CD4-positive, alpha-beta T cell treated with Interleukin-1 beta for 1 hour (primary cell): ENCODE measurements at regions not wholly inside any gene's neighbourhood (a gene's known extent, or its start where the extent isn't known, plus 50 kb on each side); places are given as distances from the start of the nearest gene placed in this dataset.
"Not testable (repeated sequence)": the region's sequence is repeated elsewhere in the genome, so short reads cannot be mapped to it uniquely, and the experiment has no call there.

Experiments used
- DNase-seq, 2 donors: peaks; one replicate each; pipeline ENCODE4 v3.0.0-alpha.2; 2020 to 2022

DNA sequence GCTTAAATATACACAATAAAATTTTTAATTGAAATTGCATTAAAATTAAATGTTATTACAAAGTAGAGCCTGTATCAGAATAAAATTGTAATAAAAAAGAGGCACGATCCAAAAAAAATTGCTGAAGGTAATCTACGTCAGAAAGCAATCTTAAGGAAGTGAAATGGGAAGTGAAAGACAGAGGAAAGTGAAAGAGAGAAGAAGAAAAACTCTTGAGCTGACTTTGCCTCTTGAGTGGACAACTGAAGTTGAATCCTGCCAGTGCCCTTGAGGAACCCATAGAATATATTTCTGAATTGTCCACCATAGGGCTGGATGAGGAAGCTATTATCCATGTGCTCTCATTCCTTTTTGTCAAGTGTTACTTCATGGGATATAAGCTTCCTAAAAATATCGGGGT is 285.1 kb upstream of the STAC start:
- no peak for DNase-seq

GRCh38 chr3:36097209-36097608 is 283.1 kb upstream of the STAC start:
- no peak for DNase-seq

DNA sequence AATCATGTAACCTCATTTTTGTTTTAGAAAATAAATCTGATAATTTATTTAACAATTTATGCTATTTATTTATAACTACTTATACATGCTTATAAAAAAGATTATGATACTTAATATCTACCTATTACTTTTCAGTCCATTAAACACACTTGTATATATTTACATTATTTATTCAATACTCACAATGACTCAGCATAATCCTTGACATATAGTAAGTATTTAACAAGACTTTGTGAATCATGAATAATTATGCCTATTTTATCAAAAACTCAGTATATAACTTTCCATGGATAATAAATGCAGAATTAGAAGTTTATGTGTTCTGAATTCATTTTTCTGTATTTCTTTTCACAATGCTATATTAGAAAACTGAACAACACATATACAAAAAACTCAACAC is 266.0 kb upstream of the STAC start:
- no peak for DNase-seq

GRCh38 chr3:36124118-36124796 is 256.0 kb upstream of the STAC start:
- DNase-seq = no peak

DNA sequence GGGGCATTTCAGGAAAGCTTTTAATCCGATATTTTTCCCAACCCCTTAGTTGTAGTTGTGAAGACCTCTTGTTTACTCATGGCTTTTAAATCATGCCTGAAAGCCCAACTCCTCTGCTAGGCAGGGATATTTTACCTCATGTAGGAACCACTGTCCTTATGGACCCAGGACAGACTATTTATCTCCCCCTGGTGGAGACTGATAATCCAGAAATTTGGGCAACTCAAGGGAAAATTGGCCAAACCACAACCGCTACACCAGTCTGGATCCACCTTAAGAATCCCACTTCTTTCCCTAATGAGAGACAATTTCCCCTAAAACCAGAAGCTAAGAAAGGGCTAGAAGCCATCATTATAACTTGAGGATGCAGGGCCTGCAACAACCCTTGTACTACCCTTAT is 248.1 kb upstream of the STAC start:
- DNase-seq = no peak

GRCh38 chr3:36135863-36136262 is 244.4 kb upstream of the STAC start:
- no peak for DNase-seq

- no peak for DNase-seq
These were observed 237.6 kb upstream of the STAC start for GRCh38 chr3:36142746-36143145.

DNA sequence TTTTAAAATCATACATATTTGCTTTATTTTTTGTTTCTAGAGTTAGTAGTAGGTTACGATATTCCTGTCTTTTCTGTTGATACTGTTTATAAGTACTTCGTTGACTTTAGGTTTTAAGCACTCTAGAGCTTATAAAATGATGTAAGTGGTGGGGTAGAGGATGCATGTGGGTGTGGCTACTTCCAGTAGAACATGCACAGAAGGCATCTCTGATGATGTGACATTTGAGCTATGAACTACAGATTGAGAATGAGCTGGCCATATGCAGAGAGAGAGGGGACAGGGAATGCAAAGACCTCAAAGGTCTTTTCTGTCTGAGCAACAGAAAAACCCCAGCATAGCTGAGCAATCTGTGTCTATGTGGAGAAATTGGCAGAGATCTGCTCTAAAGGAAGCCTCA is 233.9 kb upstream of the STAC start:
- DNase-seq = no peak

DNA sequence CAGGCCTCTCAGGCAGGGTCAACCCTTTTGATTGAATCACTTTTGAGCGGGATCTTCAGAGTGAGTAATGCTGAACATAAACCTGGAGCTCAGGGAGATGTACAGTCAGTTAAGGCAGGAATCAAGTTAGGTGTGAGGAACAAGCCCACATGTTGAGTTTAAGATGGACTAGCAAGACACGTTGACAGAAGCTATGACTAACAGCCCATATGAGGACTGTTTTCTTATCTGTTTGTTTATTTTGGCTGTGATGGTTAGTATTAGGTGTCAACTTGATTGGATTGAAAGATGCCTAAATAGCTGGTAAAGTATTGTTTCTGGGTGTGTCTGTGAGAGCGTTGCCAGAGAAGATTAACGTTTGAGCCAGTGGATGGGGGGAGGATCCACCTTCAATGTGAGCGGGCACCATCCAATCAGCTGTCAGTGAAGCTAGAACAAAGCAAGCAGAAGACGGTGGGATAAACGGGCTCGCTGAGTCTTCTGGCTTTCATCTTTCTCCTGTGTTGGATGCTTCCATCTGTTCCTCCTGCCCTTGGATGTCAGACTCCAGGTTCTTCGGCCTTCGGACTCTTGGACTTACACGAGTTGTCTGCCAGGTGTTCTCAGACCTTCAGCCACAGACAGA is 232.3 kb upstream of the STAC start:
- DNase-seq = no peak

- DNase-seq = no peak
These were observed 230.8 kb upstream of the STAC start for GRCh38 chr3:36149447-36149865.

- DNase-seq = no peak
These were observed 224.8 kb upstream of the STAC start for GRCh38 chr3:36155515-36155914.

GRCh38 chr3:36164400-36164799 is 215.9 kb upstream of the STAC start:
- DNase-seq = no peak

GRCh38 chr3:36165509-36166290 is 214.6 kb upstream of the STAC start:
- no peak for DNase-seq

DNA sequence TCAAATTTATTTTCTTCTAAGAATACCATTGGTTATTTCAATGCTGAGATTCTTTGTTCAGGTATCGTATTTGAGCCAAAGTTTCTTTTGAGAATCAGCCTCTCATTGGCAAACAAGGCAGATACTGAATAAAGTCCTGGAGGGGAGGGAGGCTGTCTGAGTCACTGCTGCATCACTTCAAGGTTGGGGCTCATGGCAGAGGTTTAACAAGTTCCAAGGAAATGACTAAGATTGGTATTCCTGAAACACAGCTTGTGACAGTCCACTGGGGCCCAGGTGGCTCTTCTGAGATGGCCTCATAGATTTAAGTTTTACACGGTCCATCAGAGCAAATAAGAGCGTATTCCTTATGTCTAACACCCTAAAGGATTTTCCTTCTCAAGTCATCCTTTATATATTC is 213.8 kb upstream of the STAC start:
- DNase-seq = no peak

DNA sequence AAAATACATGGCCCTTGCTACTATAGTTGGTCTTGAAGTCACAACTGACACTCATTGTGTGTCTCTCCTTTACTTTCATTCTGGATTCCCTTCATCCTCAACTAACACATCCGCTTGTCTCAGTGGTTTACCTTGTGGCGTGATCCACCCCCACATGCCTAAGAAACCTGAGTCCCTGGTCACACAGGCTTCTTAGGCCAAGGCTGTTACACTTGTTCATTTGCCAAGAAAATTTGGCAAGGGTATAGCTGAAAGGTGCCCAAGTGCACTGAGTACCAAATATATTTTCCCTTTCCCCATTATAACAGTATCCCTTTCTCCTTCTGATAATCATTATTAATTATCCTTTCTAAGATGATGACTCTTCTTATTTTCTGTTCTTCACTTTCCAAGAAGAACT is 207.6 kb upstream of the STAC start:
- DNase-seq = no peak

- DNase-seq = no peak
These were observed 205.0 kb upstream of the STAC start for GRCh38 chr3:36175113-36175812.

- no peak for DNase-seq
These were observed 204.3 kb upstream of the STAC start for GRCh38 chr3:36175916-36176461.

- DNase-seq = no peak
These were observed 202.3 kb upstream of the STAC start for GRCh38 chr3:36178018-36178417.

DNA sequence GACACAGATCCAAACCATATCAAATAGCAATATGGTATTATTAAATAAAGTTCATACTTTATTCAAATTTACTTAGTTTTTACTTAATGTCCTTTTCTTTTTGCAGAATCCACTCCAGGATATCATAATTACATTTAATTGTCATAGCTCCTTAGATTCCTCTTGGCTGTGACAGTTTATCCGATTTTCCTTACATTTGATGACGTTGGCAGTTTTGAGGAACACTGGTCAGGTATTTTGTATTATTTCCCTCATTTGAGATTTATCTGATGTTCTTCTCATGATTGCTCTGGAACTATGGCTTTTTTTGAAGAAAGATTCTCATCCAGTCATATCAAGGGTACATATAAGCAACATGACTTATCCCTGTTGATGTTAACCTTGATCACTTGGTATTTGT is 198.3 kb upstream of the STAC start:
- DNase-seq = no peak

DNA sequence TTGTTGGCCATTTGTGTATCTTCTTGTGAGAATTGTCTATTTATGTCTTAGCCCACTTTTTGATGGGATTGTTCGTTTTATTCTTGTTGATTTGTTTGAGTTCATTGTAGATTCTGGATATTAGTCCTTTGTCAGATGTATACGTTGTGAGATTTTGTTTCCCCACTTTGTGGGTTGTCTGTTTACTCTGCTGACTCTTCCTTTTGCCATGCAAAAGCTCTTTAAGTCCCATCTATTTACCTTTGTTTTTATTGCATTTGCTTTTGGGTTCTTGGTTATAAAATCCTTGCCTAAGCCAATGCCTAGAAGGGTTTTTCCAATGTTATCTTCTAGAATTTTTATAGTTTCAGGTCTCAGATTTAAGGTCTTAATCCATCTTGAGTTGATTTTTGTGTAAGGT is 193.1 kb upstream of the STAC start:
- not testable (repeated sequence) for DNase-seq

- no peak for DNase-seq
These were observed 187.4 kb upstream of the STAC start for GRCh38 chr3:36192901-36193300.

DNA sequence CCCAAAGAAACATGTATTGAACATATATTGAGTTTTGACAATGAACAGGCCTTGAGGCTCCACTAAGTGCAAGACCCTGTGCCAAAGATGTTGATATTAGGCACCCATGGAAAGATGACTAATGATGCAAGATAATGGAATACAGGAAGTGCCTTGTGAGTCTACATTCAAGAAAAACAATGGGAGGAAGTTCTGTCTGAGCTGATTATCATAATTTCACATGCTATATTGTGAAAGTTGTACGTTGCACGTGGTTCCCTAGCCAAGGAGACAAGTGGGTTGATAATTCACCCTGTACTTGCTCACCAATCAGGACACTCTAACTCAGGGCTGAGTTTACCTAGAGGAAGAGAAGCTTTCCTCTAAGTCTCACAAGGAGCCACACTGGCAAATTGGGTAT is 186.9 kb upstream of the STAC start:
- DNase-seq = no peak

- no peak for DNase-seq
These were observed 184.2 kb upstream of the STAC start for GRCh38 chr3:36196058-36196457.
